ENCODE measurements at regions not wholly inside any gene's neighbourhood (a gene's known extent, or its start where the extent isn't known, plus 50 kb on each side); places are given as distances from the start of the nearest gene placed in this dataset.

GRCh38 chr14:28901631-28902030 lies 135.0 kb downstream of the FOXG1 start:
- TF ChIP-seq CTCF (IDR thresholded peaks at IDR 0.05) (no peak), POLR2AphosphoS5 (IDR thresholded peaks at IDR 0.05) (no peak)

All from suprapubic skin (tissue), 3 donors.